GM23248 (cell line): ENCODE measurements at regions not wholly inside any gene's neighbourhood (a gene's known extent, or its start where the extent isn't known, plus 50 kb on each side); places are given as distances from the start of the nearest gene placed in this dataset.

ENCODE experiments used
- DNase-seq: peaks from one replicate; pipeline ENCODE4 v3.0.0-alpha.2; 2015
- H2AFZ ChIP-seq: fragments of 200-600 bp; sonication (generic); 2 replicates; pipeline ENCODE4 v1.6.1; 2016; ENCODE audit warnings: antibody characterized with exemption
- H3F3A ChIP-seq: fragments of 200-600 bp; sonication (generic); 2 replicates; pipeline ENCODE4 v1.6.1; 2016; ENCODE audit warnings: mild to moderate bottlenecking, antibody characterized with exemption, mixed run types; ENCODE audit not compliant: insufficient read depth
- H3K27ac ChIP-seq: fragments of 200-600 bp; sonication (generic); 2 replicates; pipeline ENCODE4 v1.5.1; 2016; ENCODE audit warnings: mild to moderate bottlenecking
- H3K27me3 ChIP-seq: fragments of 200-600 bp; sonication (generic); replicated peaks from 2 replicates; pipeline ENCODE4 v1.6.1; 2016; ENCODE audit warnings: mild to moderate bottlenecking; ENCODE audit not compliant: insufficient read depth
- H3K36me3 ChIP-seq: fragments of 200-600 bp; sonication (generic); 2 replicates; pipeline ENCODE4 v1.6.1; 2016; ENCODE audit warnings: low read depth, mild to moderate bottlenecking
- H3K4me1 ChIP-seq: fragments of 200-600 bp; sonication (generic); 2 replicates; pipeline ENCODE4 v1.6.1; 2016; ENCODE audit warnings: mild to moderate bottlenecking; ENCODE audit not compliant: insufficient read depth
- H3K4me2 ChIP-seq: fragments of 200-600 bp; sonication (generic); one replicate; pipeline ENCODE4 v1.6.1; 2016; ENCODE audit warnings: mild to moderate bottlenecking; ENCODE audit not compliant: unreplicated experiment
- H3K4me3 ChIP-seq: fragments of 200-600 bp; sonication (generic); 2 replicates; pipeline ENCODE4 v1.5.1; 2016; ENCODE audit warnings: mild to moderate bottlenecking
- H3K79me2 ChIP-seq: fragments of 200-600 bp; sonication (generic); 2 replicates; pipeline ENCODE4 v1.6.1; 2016; ENCODE audit warnings: mild to moderate bottlenecking; ENCODE audit not compliant: insufficient read depth
- H3K9ac ChIP-seq: fragments of 200-600 bp; sonication (generic); 2 replicates; pipeline ENCODE4 v1.6.1; 2016; ENCODE audit warnings: mild to moderate bottlenecking
- H3K9me2 ChIP-seq: fragments of 200-600 bp; sonication (generic); 2 replicates; pipeline ENCODE4 v1.6.1; 2016; ENCODE audit warnings: mixed run types, mild to moderate bottlenecking, moderate library complexity; ENCODE audit not compliant: insufficient read depth
- H3K9me3 ChIP-seq: fragments of 200-600 bp; sonication (generic); one replicate; pipeline ENCODE4 v1.6.1; 2017; ENCODE audit warnings: low read depth
- H4K20me1 ChIP-seq: fragments of 200-600 bp; sonication (generic); 2 replicates; pipeline ENCODE4 v1.6.0; 2016; ENCODE audit not compliant: insufficient read depth
- EZH2 ChIP-seq: fragments of 200-600 bp; sonication (generic); IDR thresholded peaks from 2 replicates; pipeline ENCODE4 v1.6.1; 2018; ENCODE audit warnings: antibody characterized with exemption, mild to moderate bottlenecking; ENCODE audit not compliant: insufficient read depth, poor library complexity, severe bottlenecking
- EZH2phosphoT487 ChIP-seq: fragments of 200-600 bp; sonication (generic); IDR thresholded peaks from 2 replicates; pipeline ENCODE4 v1.6.1; 2018; ENCODE audit warnings: antibody characterized with exemption, moderate library complexity, mild to moderate bottlenecking, low read depth; ENCODE audit not compliant: insufficient read depth
- WGBS, 2 experiments: methylation state at CpG; one replicate each; pipeline ENCODE4 v1.1.6; 2015 to 2017; ENCODE audit warnings: low lambda C conversion rate in 2 of 2, low coverage in 1 of 2; ENCODE audit errors: missing lambda C conversion rate in 2 of 2; 5-methylcytosine and 5-hydroxymethylcytosine counted together
- in situ Hi-C: fragments of 300-500 bp; cut with MboI; formaldehyde crosslinking; loops from 2 replicates; pipeline ENCODE4 v1.15.0; 2020

DNA sequence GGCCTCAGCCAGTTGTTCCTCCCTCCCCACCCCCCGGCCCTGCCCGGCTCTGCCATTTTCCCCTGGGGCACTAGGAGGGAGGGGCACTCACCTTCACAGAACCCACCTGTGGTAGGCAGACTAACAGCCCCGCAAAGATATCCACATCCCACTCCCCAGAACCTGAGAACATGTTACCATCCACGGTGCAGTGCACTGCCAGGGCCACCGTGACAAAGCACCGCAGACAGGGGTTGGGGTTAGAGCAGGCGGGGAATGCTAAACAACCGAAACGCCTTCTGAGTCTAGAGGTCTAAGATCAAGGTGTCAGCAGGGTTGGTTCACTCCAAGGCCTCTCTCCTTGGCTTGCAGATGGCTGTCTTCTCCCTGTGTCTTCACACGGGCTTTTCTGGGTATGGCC is 57.4 kb upstream of the NCOR2 start:
- no peak for DNase-seq
- Histone ChIP-seq H4K20me1 (no peaks in the 10 kb centered on the region), H3F3A (peaks cover 24% of the 10 kb centered on the region), H2AFZ (no peak overlapping the region), H3K27ac (no peak overlapping the region), H3K4me3 (no peak overlapping the region), H3K79me2 (no peaks in the 10 kb centered on the region), H3K9me2 (no peaks in the 10 kb centered on the region), H3K9me3 (no peaks in the 10 kb centered on the region), H3K4me1 (peaks cover 34% of the 10 kb centered on the region), H3K36me3 (no peaks in the 10 kb centered on the region), H3K4me2 (no peak overlapping the region), H3K27me3 (no peaks in the 10 kb centered on the region), H3K9ac (no peak overlapping the region)
- no peak for TF ChIP-seq EZH2phosphoT487
- no peak for TF ChIP-seq EZH2
- 90 to 95% methylated on average over 8 to 10 of the region's 10 CpGs for WGBS, 2 experiments
- in situ Hi-C loops = no loop called here

DNA sequence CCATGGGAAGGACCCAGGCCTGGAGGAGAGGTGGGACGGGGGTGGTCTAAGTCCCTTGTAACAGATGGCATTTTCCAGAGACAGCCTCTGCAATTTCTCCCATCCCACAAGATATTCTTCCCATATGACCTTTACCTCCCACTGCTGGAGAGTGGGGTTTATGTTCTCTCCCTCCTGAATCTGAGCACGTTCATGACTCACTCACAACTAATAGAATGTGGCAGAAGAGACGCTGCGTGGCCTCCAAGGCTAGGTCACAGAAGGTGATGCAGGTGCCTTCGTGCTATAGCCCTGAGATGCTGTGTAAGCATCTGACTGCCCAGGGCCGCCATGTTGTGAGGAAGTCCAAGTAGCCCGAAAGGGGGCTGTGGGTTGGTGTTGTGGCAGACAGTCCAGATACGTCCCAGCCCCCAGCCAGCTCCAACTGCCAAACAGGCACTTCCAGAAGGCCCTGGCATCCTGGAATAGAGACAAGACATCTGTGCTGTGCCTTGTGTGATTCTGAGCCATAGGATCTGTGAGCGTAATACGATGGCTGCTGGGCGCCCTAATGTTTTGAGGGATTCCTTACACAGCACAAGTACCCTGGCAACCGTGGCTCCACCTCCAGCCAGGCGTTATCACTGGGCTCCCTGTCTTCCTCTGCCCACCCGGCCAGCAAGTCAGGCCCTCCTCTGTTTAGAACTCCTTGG is 56.1 kb upstream of the NCOR2 start:
- in situ Hi-C loops = no loop called here
- no peaks in the 10 kb centered on the region for H4K20me1 ChIP-seq
- 84 to 88% methylated on average over 14 of the region's 14 CpGs for WGBS, 2 experiments

GRCh38 chr12:124622764-124623163 is 55.4 kb upstream of the NCOR2 start:
- no peaks in the 10 kb centered on the region for H3K79me2 ChIP-seq
- peaks cover 31% of the 10 kb centered on the region for H3F3A ChIP-seq
- 52 to 68% methylated on average over 5 to 10 of the region's 10 CpGs for WGBS, 2 experiments
- no peak overlapping the region for H3K27ac ChIP-seq
- no peaks in the 10 kb centered on the region for H3K36me3 ChIP-seq
- in situ Hi-C loops = no loop called here
- no peak overlapping the region for H2AFZ ChIP-seq
- DNase-seq = no peak
- H3K27me3 ChIP-seq = no peaks in the 10 kb centered on the region
- H3K9me3 ChIP-seq = no peaks in the 10 kb centered on the region
- no peak overlapping the region for H3K4me2 ChIP-seq
- H3K9me2 ChIP-seq = no peaks in the 10 kb centered on the region
- H3K4me1 ChIP-seq = peaks cover 34% of the 10 kb centered on the region
- no peak overlapping the region for H3K4me3 ChIP-seq
- TF ChIP-seq EZH2phosphoT487 (no peak), EZH2 (no peak)
- no peaks in the 10 kb centered on the region for H4K20me1 ChIP-seq
- H3K9ac ChIP-seq = no peak overlapping the region

More for the DNA sequence above, 56.1 kb upstream of the NCOR2 start:
- H2AFZ ChIP-seq = no peak overlapping the region
- H3K9me2 ChIP-seq = no peaks in the 10 kb centered on the region
- H3K79me2 ChIP-seq = no peaks in the 10 kb centered on the region
- H3K36me3 ChIP-seq = no peaks in the 10 kb centered on the region
- DNase-seq = no peak
- H3F3A ChIP-seq = peaks cover 31% of the 10 kb centered on the region
- no peak overlapping the region for H3K27ac ChIP-seq
- H3K27me3 ChIP-seq = no peaks in the 10 kb centered on the region
- peaks cover 34% of the 10 kb centered on the region for H3K4me1 ChIP-seq
- H3K4me2 ChIP-seq = no peak overlapping the region
- no peak overlapping the region for H3K9ac ChIP-seq
- TF ChIP-seq EZH2 (no peak), EZH2phosphoT487 (no peak)
- no peaks in the 10 kb centered on the region for H3K9me3 ChIP-seq
- no peak overlapping the region for H3K4me3 ChIP-seq

DNA sequence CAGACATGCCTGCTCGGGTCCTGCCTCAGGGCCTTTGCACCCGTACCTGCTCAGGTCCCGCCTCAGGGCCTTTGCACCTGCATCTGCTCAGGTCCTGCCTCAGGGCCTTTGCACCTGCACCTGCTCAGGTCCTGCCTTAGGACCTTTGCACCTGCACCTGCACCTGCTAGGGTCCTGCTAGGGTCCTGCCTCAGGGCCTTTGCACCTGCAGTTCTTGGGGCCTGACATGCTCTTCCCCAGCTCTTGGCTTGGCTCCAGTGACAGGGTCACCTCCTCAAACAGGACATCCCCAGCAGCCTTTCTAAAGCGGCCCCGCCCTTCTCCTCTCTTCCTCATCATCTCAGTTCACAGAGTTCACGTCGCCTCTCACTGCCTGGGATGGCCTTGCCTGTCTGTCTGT is 54.9 kb upstream of the NCOR2 start:
- Histone ChIP-seq H3K9me3 (no peaks in the 10 kb centered on the region), H4K20me1 (no peaks in the 10 kb centered on the region), H3K9ac (no peak overlapping the region), H2AFZ (no peak overlapping the region), H3K27ac (no peak overlapping the region; the same call in 1 of the 2 replicates), H3K9me2 (no peaks in the 10 kb centered on the region), H3F3A (peaks cover 31% of the 10 kb centered on the region), H3K4me1 (peaks cover 34% of the 10 kb centered on the region), H3K4me3 (no peak overlapping the region), H3K4me2 (no peak overlapping the region), H3K36me3 (no peaks in the 10 kb centered on the region), H3K27me3 (no peaks in the 10 kb centered on the region), H3K79me2 (no peaks in the 10 kb centered on the region)
- WGBS, 2 experiments = 75 to 77% methylated on average over 7 of the region's 7 CpGs
- DNase-seq = no peak
- no peak for TF ChIP-seq EZH2
- no peak for TF ChIP-seq EZH2phosphoT487
- in situ Hi-C loops = no loop called here
